GM21390 (cell line): ENCODE measurements at regions not wholly inside any gene's neighbourhood (a gene's known extent, or its start where the extent isn't known, plus 50 kb on each side); places are given as distances from the start of the nearest gene placed in this dataset.

Experiments used
- ATAC-seq: cut with Tn5 transposase; IDR thresholded peaks from one replicate; pipeline ENCODE4 v1.9.1; 2021; ENCODE audit not compliant: unreplicated experiment

DNA sequence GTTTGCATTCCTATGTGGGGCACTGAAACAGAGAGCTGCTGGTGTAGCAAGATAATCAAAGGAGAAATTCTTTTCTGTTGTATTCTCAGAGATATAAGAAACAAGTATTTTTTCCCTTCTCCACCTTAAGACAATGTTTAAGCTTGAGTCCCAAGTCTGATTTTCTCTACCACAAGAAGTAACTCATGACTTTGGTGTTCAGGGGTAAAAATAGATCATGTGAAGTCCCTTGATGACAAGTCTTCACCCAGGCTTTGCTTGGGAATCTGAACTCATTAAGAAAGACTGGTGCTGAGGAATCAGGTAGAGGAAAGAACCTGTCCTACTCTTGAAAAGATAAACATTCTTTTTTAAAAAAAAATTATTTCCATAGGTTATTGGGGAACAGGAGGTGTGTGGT, 205.6 kb downstream of the ALDH8A1 start:
- no peak for ATAC-seq

DNA sequence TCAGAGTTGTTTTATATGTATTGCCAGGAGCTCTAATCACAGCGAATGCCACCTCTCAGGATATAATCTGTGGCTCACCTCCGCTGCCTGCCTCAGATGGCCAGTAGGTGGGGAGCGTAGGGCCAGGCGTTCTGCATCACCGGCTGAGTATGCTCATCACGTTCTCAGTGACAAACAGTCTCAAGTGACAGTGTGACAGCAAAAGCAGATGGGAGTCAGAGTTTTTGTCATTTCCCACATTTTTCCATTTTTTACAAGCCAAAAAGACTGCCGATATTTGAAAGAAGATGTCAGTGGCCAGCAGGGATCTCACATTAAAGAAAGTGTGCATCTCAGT, 208.7 kb downstream of the ALDH8A1 start:
- no peak for ATAC-seq

GRCh38 chr6:134740473-134741199, 209.3 kb downstream of the ALDH8A1 start:
- no peak for ATAC-seq

DNA sequence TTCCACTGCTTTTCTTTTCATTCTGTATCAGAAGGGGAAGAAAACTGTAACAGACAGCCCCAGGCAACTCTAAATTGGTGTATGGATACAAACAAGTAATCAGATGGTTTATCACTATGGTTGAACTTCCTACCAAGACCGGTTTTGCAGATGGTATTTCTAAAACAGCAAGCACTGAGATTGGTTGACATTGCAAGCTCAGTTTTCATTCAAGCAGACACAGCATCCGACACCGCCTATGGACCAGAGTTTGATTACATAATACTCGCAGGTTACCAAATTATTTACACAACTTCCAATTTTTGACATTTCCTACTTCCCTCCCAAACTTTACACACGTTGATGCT, 209.9 kb downstream of the ALDH8A1 start:
- no peak for ATAC-seq

- ATAC-seq = no peak
Observed at GRCh38 chr6:134739299-134740026, 210.4 kb downstream of the ALDH8A1 start.

DNA sequence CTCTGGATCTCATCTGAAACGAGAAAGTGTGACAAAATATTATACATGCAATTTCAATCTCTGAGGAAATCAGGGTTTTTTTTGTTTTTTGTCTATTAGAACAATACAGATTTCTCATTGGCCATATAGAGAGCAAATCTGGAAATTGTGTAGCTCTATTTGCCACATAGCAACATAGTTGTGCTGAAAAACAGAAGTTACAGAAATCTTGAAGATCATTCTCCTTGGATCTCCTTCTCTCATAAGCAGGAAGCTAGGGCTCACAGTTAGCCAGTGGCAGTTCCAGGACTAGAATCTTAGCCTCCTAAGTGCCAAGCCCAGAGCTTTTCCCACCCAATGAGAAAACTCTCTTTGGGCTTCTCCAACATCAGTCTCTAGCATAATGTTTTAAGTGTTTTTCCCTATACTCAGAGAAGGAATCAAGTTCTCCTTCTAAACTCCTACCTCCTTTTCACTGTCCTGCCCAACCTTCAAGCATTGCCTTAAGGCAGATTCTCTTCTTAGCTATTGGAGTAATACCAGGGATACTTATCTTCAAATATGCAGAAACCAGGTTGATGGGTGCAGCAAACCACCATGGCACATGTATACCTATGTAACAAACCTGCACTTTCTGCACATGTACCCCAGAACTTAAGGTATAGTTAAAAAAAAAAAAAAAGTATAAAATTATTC, 211.6 kb downstream of the ALDH8A1 start:
- no peak for ATAC-seq

- ATAC-seq = no peak
Observed at GRCh38 chr6:134735461-134735860, 214.4 kb downstream of the ALDH8A1 start.

- no peak for ATAC-seq
Observed at GRCh38 chr6:134734312-134734869, 215.5 kb downstream of the ALDH8A1 start.

- ATAC-seq = no peak
Observed at GRCh38 chr6:134733801-134734200, 216.1 kb downstream of the ALDH8A1 start.

- ATAC-seq = no peak
Observed at GRCh38 chr6:134732763-134733162, 217.1 kb downstream of the ALDH8A1 start.

DNA sequence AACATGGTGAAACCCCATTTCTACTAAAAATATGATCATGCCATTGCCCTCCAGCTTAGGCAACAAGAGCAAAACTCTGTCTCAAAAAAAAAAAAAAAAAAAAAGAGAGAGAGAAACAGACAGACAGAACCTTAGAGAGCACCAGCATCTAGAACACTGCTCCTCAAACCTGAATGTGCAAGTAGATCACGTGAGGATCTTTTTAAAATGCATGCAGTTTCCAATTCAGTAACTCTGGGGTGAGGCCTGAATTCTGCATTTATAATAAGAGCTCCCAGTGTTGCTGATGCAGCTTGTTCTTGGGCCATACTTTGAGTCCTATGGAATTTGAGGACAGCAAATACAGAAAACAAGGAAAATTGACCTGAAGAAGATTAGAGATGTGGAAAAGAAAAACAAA, 218.3 kb downstream of the ALDH8A1 start:
- no peak for ATAC-seq

- no peak for ATAC-seq
Observed at GRCh38 chr6:134730013-134730412, 219.9 kb downstream of the ALDH8A1 start.

DNA sequence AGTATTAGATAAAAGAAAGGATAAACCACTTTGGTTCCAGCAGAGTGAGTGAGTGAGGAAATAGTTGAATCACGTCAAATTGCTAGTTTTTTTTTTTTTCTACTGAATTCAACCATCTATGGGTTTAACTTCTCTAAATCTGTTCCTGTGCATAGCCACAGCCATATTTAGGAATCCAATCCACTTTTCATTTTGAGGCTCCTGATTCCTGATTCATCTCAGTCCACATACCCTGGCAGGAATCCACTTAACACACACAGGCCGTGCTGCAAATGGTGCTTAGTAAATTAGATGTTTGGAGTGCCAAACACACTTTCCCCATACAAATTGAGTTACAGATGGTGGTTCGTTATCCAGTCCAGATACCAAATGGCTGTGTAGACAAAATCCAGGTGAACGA, 220.3 kb downstream of the ALDH8A1 start:
- ATAC-seq = no peak

- no peak for ATAC-seq
Observed at GRCh38 chr6:134727081-134727480, 222.8 kb downstream of the ALDH8A1 start.

DNA sequence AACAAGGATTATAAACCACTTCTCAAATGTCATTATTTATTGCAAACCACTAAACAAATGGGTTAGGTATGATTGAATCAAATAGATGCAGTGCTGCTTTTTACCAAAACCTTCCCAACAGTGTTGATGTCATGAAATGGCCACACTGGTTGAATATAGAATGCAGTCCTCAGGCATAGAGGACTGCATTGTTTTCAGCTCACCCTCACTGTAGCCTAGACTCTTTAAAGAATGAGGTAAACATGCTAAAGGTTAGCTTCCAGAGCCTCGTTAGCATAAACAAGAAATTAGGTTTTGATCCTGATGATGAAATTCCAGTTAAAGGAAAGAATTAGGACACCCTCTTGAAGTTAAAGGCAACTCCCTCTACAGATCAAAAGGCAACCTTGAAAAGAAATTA, 224.3 kb downstream of the ALDH8A1 start:
- no peak for ATAC-seq

DNA sequence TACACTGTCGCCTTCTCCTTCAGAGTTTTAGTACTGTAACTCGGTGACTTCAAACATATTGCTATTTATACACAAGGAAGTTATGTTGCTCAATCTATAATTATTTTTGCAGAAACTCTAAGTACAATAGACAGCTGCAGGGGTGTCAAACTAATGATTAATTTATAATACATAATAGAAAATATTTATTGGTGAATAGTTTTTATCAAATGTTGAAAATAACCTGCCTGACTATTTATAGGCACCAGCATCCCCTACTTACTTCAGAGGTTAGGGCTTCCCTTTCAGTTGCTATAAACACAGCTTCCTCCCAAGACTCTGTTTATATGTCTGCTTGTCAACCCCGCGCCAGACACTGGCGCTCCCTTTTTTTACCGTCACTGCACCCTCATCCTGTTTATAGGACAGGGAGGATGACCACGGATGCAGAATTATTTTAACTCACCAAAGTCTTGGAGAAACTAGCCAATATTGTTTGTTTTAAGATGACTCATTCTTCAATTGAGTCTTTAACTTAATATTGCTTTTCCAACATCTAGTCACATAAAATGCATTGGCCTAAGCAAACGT, 225.0 kb downstream of the ALDH8A1 start:
- ATAC-seq = no peak

DNA sequence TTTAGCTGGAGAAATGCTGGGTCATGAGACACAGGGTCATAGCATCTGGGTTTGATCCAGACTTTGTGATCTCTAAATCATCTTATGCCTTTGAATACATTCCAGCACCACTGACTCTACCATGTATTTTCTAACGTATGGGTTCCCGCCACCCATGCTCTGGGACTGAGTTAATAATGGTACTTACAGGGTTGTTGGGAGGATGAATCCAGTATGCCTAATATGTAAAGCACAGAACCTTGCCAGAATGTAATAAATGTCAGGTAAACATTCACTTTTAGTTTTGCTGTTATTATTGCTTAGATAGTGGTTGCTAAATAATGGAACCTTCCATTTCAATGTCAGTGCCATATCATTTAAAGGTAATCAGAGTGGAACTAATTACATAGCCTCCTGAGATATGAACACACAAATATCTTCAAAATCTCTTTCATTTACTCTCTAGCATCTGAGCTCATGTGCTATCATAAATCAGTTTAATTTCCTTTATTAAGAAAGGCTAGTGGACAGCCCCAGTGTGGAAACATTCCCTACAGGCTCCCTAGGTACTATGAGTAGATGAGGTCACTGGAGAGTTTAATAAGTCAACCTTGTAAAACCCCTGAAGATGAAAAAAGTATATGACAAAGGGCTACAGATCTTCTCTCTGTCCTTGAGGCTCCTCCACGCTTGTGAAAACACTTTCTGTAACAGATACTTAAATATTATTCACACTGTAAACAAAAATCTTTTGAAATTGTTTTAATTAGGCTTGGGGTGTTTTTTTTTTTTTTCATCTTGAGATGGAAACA, 226.6 kb downstream of the ALDH8A1 start:
- no peak for ATAC-seq

DNA sequence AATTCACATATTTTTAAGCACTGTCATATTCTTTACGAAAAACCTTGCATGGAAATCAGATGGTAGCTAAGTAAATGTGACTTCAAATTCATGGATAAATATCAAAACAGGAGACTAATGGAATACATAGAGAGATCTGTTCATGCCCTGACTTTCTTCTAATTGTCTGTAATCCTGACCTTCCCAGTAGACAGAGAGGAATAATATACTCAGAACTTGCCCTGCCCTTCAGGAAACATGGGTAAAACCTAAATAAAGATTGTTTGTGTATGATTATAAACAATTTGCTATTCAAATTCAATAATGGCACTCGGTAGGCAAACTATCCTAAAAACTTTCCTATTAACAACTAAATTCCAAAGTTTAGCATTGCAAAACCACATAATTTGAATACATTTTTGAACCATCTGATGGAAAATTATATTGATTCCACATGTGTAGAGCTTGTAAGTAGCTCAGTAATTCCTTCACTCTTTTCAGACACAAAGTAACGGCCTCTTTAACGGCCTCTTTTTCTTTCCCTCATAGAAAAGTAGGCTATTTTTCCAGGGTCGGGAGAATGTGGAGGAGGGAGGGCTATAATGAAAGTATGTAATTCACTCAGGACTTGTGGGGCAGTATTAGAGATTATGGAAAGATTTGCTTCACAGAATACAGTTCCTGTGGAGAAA, 227.6 kb downstream of the ALDH8A1 start:
- ATAC-seq = no peak

DNA sequence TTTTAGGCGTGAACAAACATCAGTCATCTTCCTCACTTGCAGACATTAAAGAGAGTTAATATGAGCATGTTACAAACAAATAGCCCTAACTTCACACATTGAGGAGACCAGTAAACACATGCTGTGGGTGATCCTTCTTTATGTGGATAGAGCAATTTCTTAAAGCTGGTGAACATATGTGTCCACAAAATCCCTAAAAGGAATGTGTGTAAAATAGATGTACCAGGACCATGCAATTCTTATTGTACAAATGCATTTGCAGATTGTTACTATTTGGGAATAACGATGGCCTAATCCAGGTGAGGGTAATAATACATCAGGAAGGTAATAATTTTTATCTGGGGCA, 228.9 kb downstream of the ALDH8A1 start:
- no peak for ATAC-seq

DNA sequence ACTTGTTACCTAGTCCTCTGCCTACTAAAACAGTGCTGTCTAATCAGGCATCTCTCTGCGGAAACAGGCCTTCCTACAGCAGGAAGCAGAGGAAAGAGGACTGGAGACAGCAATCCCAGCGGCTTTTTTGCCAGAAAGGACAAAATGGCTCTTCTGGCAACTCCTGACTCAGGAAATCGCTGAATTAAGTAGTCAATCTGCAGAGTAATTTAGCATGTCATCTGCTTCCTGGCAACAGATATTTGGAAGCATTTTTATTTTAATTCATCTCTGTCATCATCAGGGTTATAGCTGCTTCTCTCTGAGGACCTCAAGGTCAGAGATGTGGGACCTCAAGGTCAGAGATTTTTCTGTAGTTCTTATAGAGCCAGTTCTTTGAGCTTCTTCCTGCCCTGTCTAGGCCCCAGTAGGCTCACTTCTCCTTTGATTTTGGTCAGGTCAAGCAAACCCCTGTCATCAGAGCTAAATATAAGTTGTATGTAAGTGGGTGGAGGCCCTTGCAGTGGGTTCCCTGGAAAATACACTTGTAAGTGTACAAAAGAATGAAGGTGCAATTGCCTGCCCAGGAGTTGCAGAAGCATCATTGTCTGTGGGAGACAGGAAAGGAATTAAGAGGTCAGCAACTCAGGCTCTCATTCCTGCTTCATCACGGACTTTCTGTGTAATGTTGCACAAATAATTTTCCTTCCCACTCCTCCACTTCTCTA, 229.4 kb downstream of the ALDH8A1 start:
- no peak for ATAC-seq
